Urothelium cell line (cell line): ENCODE measurements at regions not wholly inside any gene's neighbourhood (a gene's known extent, or its start where the extent isn't known, plus 50 kb on each side); places are given as distances from the start of the nearest gene placed in this dataset.

Source experiments
- DNase-seq: peaks from one replicate; pipeline ENCODE4 v3.0.0; 2011; ENCODE audit warnings: low spot score, mixed read lengths
- FAIRE-seq: peaks from 2 replicates; lab custom pipeline; 2011; peaks lifted over from hg19 to GRCh38; lab: Jason Lieb, UNC

GRCh38 chr2:204220896-204221295 is 284.3 kb downstream of the ICOS start:
- DNase-seq (no peak), FAIRE-seq (no peak)

- no peak for FAIRE-seq
- no peak for DNase-seq
Observed at GRCh38 chr2:204223046-204223445, 286.5 kb downstream of the ICOS start.

- FAIRE-seq (no peak), DNase-seq (no peak)
Observed at GRCh38 chr2:204223544-204223943, 287.0 kb downstream of the ICOS start.

GRCh38 chr2:204225671-204226073 is 289.1 kb downstream of the ICOS start:
- DNase-seq = no peak
- no peak for FAIRE-seq

- FAIRE-seq = no peak
- DNase-seq = no peak
Observed at GRCh38 chr2:204226305-204226880, 289.8 kb downstream of the ICOS start.

- no peak for FAIRE-seq
- no peak for DNase-seq
Observed at GRCh38 chr2:204228169-204228886, 291.8 kb downstream of the ICOS start.

GRCh38 chr2:204234248-204234647 is 297.7 kb downstream of the ICOS start:
- FAIRE-seq (no peak), DNase-seq (no peak)

- FAIRE-seq (no peak), DNase-seq (no peak)
Observed at GRCh38 chr2:204234879-204235278, 298.3 kb downstream of the ICOS start.

- no peak for DNase-seq
- no peak for FAIRE-seq
Observed at GRCh38 chr2:204237416-204237815, 300.9 kb downstream of the ICOS start.

GRCh38 chr2:204239411-204240165 is 303.0 kb downstream of the ICOS start:
- no peak for FAIRE-seq

GRCh38 chr2:204240961-204241360 is 304.3 kb upstream of the PARD3B start:
- FAIRE-seq (no peak), DNase-seq (no peak)

More at GRCh38 chr2:204239411-204240165, 303.0 kb downstream of the ICOS start:
- DNase-seq = no peak

GRCh38 chr2:204249437-204249836 is 295.8 kb upstream of the PARD3B start:
- FAIRE-seq (no peak), DNase-seq (no peak)

- FAIRE-seq (no peak), DNase-seq (no peak)
Observed at GRCh38 chr2:204250692-204251091, 294.6 kb upstream of the PARD3B start.

GRCh38 chr2:204251158-204251997 is 293.9 kb upstream of the PARD3B start:
- FAIRE-seq = no peak
- DNase-seq = no peak

- no peak for FAIRE-seq
- DNase-seq = no peak
Observed at GRCh38 chr2:204251998-204252376, 293.3 kb upstream of the PARD3B start.

GRCh38 chr2:204255071-204255470 is 290.2 kb upstream of the PARD3B start:
- FAIRE-seq (no peak), DNase-seq (no peak)

- DNase-seq = no peak
- FAIRE-seq = no peak
Observed at GRCh38 chr2:204255526-204255925, 289.7 kb upstream of the PARD3B start.

- FAIRE-seq (no peak), DNase-seq (no peak)
Observed at GRCh38 chr2:204257781-204258180, 287.5 kb upstream of the PARD3B start.

GRCh38 chr2:204258890-204259289 is 286.4 kb upstream of the PARD3B start:
- FAIRE-seq (no peak), DNase-seq (no peak)

- DNase-seq = peak; percentile 65
- no peak for FAIRE-seq
Observed at GRCh38 chr2:204260162-204260877, 285.0 kb upstream of the PARD3B start.
